Loucy (cell line): ENCODE measurements at regions not wholly inside any gene's neighbourhood (a gene's known extent, or its start where the extent isn't known, plus 50 kb on each side); places are given as distances from the start of the nearest gene placed in this dataset.

Source experiments
- CTCF ChIP-seq: fragments of 200-600 bp; sonication (generic); conservative IDR thresholded peaks from 2 replicates; pipeline ENCODE4 v1.5.1; 2014; ENCODE audit warnings: mild to moderate bottlenecking, antibody characterized with exemption, low read length
- EZH2phosphoT487 ChIP-seq: fragments of 200-600 bp; IDR thresholded peaks from 2 replicates; pipeline ENCODE4 v1.6.1; 2018; ENCODE audit warnings: antibody characterized with exemption, mild to moderate bottlenecking, moderate library complexity, borderline replicate concordance

- TF ChIP-seq CTCF (no peak), EZH2phosphoT487 (no peak)
Observed at GRCh38 chr6:144886682-144887081, 601.5 kb downstream of the UTRN start.
